ENCODE measurements at regions not wholly inside any gene's neighbourhood (a gene's known extent, or its start where the extent isn't known, plus 50 kb on each side); places are given as distances from the start of the nearest gene placed in this dataset.
"Not testable (repeated sequence)": the region's sequence is repeated elsewhere in the genome, so short reads cannot be mapped to it uniquely, and the experiment has no call there.

DNA sequence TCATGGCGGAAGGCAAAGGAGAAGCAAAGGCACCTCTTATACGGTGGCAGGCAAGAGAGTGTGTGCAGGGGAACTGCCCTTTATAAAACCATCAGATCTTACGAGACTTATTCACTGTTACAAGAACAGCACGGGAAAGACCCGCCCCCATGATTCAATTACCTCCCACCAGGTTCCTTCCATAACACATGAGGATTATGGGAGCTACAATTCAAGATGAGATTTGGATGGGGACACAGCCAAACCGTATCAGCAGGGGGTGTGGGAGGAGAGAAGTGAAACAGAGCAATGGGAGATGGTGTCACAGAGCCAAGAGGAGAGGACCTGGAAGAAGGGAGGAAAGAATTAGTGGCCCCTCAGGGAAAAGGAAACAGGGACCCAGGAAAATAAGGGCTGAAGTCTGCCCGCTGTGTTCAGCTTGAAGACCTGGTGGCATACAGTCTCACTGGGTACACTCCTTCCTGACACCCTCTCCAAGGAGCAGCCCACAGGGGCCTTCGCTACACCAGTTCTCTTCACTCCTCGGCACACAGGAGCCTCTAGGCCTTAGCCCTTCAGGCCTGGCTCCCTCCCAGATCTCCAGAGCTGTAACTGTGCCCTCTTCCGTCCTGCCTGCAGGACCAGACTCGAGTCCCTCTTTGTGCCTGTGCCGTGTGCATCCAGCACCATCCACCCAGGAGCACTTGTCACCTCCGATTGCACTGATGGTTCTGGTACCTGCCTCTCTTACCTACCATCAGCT lies 262.1 kb downstream of the EIPR1 start:
- no peak for DNase-seq (ENCODE audit: low read depth in 2 of 2)

- DNase-seq (ENCODE audit: low read depth in 2 of 2) = no peak
Observed at GRCh38 chr2:3114406-3115185, 263.0 kb downstream of the EIPR1 start.

DNA sequence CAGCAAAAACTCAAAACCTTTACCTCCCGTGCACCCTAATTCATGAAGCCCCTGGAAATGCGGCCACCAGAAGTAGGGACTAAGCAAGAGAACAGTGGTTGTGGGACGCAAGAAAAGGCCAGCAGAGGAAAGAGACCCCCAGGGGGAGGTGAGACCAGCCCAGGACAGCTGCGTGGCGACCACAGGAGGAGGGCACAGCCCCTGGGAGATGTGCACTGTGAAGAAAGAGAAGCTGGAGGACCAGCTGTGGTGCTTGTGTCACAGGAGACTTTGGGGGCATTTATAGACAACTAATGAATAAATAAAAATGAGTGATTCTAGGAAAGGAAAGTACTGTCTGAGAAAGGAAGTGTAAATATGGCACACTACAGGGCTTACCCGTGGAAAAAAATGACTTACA lies 263.8 kb downstream of the EIPR1 start:
- DNase-seq (ENCODE audit: low read depth in 2 of 2) = no peak

GRCh38 chr2:3113122-3113521 lies 264.5 kb downstream of the EIPR1 start:
- DNase-seq (ENCODE audit: low read depth in 2 of 2) = no peak

DNA sequence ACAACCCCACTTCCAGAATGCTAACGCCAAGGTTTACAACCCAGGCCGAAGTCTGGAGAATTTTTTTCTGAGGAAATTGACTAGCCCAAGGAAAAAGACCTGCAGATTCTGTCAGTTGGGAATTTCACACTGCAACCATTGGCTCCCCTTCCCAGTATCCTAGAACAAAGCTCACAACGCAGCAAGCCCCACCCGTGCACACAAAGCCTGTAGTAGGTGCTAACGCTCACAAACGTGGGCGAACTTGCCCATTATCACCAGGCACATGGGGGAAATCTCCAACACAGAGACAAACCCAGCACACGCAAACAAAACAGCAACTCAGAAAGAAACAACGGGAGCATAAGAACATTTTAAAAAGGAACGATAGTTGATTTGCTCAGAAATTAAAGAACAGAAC lies 265.1 kb downstream of the EIPR1 start:
- no peak for DNase-seq (ENCODE audit: low read depth in 2 of 2)

DNA sequence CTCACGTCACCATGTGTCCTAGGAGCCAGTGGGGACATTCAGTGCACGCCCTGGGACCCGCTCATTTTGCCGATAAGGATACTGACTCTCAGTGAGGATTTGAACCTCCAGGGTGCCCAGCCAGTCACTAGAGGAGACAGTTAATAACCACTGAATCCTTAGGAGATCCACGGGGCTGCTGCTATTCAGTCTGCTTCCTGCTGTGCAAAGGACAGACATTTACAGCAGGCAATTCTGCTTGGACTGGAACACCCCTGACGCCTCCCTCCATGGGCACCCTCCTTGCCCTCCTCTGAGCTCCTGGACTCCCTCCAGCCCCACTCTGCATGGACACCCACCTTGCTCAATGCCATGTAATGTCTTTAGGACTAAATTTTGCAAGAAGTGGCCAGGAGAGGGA lies 265.5 kb downstream of the EIPR1 start:
- DNase-seq (ENCODE audit: low read depth in 2 of 2) = no peak

DNA sequence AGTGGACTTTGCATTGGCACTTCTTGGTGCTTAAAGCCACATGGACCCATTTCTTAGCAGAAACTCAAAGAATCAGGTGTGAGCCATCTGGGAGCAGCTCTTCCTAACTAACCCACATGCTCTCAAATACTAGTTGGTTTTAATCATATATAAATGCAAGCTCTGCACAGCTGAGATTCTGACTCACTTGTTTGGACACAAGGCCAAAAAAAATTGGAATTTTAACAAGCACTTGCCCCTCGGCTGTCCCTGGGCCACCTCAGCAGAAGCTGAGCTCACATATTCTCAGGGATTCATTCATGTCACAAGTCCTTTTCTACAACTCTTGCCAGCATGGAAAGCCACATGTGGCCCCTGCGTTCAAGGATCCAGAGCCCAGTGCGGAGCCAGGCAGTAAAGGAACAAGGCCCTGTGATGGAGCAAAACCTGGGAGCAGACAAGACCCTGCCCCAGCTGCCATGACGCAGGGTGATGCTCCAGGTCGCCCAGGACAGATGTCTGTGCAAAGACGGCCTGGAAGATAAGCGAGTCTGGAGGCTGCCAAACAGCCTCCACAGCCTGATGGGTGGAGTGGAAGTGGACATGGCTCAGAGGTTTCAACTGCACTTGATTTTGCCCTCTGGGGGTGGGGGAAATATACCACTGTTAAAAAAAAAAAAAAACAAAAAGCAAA lies 266.5 kb downstream of the EIPR1 start:
- no peak for DNase-seq (ENCODE audit: low read depth in 2 of 2)

DNA sequence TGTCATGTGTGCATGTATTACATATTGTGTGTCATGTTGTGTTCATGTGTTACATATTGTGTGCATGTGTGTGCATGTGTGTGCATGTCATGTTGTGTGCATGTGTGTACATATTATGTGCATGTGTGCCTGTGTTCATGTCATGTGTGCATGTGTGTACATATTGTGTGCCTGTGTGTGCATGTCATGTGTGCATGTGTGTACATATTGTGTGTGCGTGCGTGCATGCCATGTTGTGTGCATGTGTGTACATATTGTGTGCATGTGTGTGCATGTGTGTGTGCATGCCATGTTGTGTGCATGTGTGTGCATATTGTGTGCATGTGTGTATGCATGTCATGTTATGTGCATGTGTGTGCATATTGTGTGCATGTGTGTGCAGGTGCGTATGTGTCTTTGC lies 267.1 kb downstream of the EIPR1 start:
- no peak for DNase-seq (ENCODE audit: low read depth in 2 of 2)

GRCh38 chr2:3108710-3109702 lies 268.6 kb downstream of the EIPR1 start:
- DNase-seq (ENCODE audit: low read depth in 2 of 2) = no peak

DNA sequence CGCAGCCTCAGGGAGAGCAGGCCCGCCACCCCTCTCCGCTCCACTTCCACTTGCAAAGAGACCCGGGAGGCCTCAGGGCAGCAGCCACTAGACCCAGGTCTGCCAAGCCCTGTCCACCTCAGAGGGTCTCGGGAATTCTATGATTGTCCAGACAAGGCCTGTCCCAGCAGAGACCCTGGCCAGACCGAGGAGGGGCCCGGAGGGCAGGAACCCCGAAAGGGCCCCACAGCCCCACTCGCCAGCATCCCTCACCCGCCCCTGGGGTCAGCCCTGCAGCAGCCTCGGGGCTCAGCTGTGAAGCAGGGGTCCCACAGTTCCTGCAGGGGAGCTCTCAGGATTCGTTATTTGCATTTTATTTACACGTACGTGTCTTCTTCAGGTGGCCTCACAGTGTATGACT lies 269.5 kb downstream of the EIPR1 start:
- DNase-seq (ENCODE audit: low read depth in 2 of 2) = no peak

- DNase-seq (ENCODE audit: low read depth in 2 of 2) = no peak
Observed at GRCh38 chr2:3107567-3107966, 270.1 kb downstream of the EIPR1 start.

DNA sequence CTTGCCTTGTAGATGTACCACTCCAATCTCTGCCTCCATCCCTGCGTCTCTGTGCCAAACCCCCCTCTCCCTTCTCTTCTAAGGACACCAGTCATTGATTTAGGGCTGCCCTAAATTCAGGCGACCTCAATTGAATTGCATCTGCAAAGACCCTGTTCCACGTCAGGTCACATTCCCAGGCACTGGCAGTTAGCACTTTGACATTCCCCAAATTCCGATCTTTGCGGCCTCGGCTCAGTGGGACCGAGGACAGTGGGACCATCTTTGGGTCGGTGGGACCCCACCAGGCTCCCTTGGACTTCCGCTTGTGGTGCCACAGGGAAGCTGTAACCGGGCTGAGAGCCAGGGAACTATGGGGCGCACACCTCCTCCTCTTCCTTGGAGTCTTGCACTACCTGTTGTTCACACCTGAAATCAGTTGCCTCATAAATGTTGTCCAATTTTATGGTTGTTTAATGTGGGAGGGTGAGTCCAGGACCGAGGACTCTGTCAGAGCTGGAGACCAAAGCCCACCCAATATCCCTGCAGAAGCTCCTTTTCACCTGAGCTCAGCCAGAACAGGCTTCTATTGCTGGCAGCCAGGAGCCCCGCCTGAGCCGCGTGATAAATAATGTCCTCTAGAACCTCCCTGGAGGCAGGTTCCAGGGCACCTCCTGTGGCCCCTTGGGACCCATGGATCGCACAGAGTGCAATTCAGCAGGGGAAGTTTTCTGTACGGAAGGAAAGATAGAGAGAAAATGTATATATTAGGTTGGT lies 271.6 kb downstream of the EIPR1 start:
- DNase-seq (ENCODE audit: low read depth in 2 of 2) = no peak

DNA sequence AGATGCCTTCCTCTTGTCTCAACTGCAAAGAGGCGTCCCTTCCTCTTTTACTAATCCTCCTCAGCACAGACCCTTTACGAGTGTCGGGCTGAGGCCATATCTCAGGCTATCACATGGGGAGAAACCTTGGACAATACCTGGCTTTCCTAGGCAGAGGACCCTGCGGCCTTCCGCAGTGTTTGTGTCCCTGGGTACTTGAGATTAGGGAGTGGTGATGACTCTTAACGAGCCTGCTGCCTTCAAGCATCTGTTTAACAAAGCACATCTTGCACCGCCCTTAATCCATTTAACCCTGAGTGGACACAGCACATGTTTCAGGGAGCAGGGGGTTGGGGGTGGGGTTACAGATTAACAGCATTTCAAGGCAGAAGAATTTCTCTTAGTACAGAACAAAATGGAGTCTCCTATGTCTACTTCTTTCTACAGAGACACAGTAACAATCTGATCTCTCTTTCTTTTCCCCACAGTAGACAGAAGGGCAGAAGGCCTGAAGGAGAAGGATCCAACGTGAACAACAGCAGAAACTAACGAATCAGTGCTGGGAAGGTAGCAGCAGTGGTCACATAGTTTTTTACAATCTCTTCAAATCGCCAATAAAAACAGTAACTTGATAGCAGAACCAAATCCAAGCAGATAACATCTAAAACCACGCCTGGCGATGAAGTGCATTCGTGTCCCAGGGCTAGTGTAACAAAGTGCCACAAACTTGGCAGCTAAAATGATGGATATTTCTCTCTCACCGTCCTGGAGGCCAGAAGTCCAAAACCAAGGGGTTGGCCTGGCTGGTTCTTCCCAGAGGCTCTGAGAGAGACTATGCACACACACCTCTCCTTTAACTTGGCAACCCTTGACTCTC lies 272.4 kb downstream of the EIPR1 start:
- not testable (repeated sequence) for DNase-seq (ENCODE audit: low read depth in 2 of 2)

- DNase-seq (ENCODE audit: low read depth in 2 of 2) = no peak
Observed at GRCh38 chr2:3104261-3104660, 273.4 kb downstream of the EIPR1 start.

- DNase-seq (ENCODE audit: low read depth in 2 of 2) = no peak
Observed at GRCh38 chr2:3102922-3103569, 274.6 kb downstream of the EIPR1 start.

GRCh38 chr2:3102081-3102921 lies 275.3 kb downstream of the EIPR1 start:
- DNase-seq (ENCODE audit: low read depth in 2 of 2) = no peak

GRCh38 chr2:3101016-3101942 lies 276.3 kb downstream of the EIPR1 start:
- DNase-seq (ENCODE audit: low read depth in 2 of 2) = no peak
